ENCODE measurements at regions not wholly inside any gene's neighbourhood (a gene's known extent, or its start where the extent isn't known, plus 50 kb on each side); places are given as distances from the start of the nearest gene placed in this dataset.
"Not testable (repeated sequence)": the region's sequence is repeated elsewhere in the genome, so short reads cannot be mapped to it uniquely, and the experiment has no call there.

- no peaks in the 10 kb centered on the region for H3K9me3 ChIP-seq (replicated peaks)
- no peak for DNase-seq
- H3K4me1 ChIP-seq, result no peaks in the 10 kb centered on the region
- H3K4me3 ChIP-seq, result no peak overlapping the region
- no peaks in the 10 kb centered on the region for H3K36me3 ChIP-seq
- no peaks in the 10 kb centered on the region for H3K27me3 ChIP-seq
- no peak overlapping the region for H3K27ac ChIP-seq
Observed at GRCh38 chr2:221958224-221958623, 340.6 kb downstream of the PAX3 start.

DNA sequence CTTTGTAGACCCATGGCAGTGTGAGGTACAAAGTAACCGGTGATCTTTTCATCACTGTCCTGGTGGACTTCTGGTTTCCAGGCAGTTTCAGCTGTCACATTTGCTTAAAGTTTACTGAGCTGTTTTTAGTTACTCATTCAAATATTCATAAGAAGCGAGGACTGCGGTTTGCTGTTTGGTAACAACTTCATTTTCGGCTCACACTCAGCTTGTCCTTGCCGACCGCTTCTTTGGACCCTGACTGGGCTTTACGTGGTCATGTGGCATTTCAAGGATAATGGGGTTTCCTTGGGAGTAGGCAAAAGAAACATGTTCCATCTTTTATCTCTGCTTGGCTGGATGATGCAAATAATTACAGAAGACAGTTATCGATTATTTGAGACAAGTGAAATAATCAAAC is 350.7 kb downstream of the PAX3 start:
- H3K36me3 ChIP-seq, result no peaks in the 10 kb centered on the region
- no peak overlapping the region for H3K27ac ChIP-seq
- no peaks in the 10 kb centered on the region for H3K4me1 ChIP-seq
- no peak for DNase-seq
- H3K9me3 ChIP-seq (replicated peaks), result no peaks in the 10 kb centered on the region
- H3K27me3 ChIP-seq, result no peaks in the 10 kb centered on the region
- no peak overlapping the region for H3K4me3 ChIP-seq

- not testable (repeated sequence) for H3K4me1 ChIP-seq; H3K36me3 ChIP-seq; DNase-seq; H3K27me3 ChIP-seq; H3K4me3 ChIP-seq; H3K9me3 ChIP-seq (replicated peaks); H3K27ac ChIP-seq
Observed at GRCh38 chr2:221944452-221944851, 354.3 kb downstream of the PAX3 start.

- no peaks in the 10 kb centered on the region for H3K4me1 ChIP-seq
- H3K36me3 ChIP-seq, result no peaks in the 10 kb centered on the region
- H3K9me3 ChIP-seq (replicated peaks), result no peaks in the 10 kb centered on the region
- H3K27ac ChIP-seq, result no peak overlapping the region
- no peaks in the 10 kb centered on the region for H3K27me3 ChIP-seq
- no peak overlapping the region for H3K4me3 ChIP-seq
- no peak for DNase-seq
Observed at GRCh38 chr2:221943076-221943810, 355.6 kb downstream of the PAX3 start.

DNA sequence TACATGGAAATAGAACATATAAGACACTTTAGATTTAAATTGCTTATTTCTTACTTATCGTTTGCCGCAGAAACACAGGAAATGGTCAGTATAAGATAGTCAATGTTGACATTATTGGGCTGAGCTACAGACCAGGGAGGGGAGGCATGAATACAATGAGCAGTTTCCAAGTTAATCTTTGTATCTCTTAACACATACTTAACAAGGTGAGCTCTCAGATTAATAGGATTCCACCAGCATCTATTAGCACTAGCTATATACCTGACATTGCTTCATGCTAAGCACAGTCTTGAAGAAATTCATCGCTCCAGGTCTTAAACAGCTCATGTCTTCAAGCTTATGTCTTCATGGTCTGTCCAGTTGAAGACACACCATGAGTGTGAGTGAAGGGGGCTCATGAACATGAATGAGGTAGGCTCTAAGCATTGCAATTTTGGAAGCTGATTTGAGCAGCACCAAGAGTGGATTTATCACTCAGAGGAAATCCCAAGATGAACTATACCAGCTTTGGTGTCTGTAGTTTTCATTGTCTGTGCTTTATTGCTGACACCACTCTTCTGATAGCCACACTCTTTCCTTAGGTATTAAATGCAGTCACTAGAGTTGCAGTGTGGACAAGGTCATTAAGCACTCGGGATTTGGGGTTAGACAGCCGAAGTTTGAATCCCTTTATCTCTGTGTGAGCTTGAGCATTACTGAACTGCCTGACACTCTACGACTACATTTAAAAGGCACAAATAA is 359.3 kb upstream of the EPHA4 start:
- no peak for DNase-seq
- H3K27me3 ChIP-seq, result no peaks in the 10 kb centered on the region

DNA sequence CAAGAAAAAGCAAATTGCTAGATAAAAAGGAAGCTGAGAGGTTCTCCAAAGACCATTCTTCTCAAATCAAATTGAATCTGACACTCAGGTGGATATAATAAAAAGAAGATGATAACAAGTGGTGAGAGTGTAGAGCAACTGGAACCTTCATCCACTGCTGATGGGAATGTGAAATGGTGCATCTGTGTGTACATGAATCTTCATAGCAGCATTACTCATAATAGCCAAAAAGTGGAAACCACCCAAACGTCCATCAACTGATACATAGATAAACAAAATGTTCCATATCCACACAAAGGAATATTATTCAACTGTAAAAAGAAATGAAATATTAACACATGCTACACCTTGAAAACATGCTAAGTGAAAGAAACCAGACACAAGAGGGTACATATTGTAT is 357.2 kb upstream of the EPHA4 start:
- DNase-seq, result no peak
- no peaks in the 10 kb centered on the region for H3K27me3 ChIP-seq
- H3K9me3 ChIP-seq (replicated peaks), result no peaks in the 10 kb centered on the region
- no peaks in the 10 kb centered on the region for H3K4me1 ChIP-seq
- no peaks in the 10 kb centered on the region for H3K36me3 ChIP-seq
- H3K27ac ChIP-seq, result no peak overlapping the region
- H3K4me3 ChIP-seq, result no peak overlapping the region

More for the DNA sequence above, 359.3 kb upstream of the EPHA4 start:
- no peak overlapping the region for H3K4me3 ChIP-seq
- H3K4me1 ChIP-seq, result no peaks in the 10 kb centered on the region
- no peak overlapping the region for H3K27ac ChIP-seq
- no peaks in the 10 kb centered on the region for H3K36me3 ChIP-seq
- no peaks in the 10 kb centered on the region for H3K9me3 ChIP-seq (replicated peaks)

DNA sequence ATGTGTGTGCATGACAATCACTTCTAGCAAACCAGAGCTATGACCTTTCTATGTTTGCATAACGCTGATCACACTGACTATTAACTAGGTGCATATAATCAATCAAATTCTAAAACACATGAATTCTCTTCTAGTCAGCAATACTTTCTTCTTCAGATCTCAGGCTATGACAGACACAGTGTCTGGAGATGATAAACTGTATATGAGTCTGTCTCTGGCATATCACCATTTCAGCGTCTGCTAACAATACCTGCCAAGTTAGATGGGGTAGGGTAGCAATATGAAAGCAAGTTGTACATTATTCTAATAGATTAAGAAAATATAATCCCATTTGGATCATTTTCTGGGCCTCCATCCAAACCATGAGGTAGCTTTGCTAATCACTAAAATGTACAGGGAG is 354.2 kb upstream of the EPHA4 start:
- Histone ChIP-seq H3K4me3 (no peak overlapping the region), H3K27ac (no peak overlapping the region), H3K36me3 (no peaks in the 10 kb centered on the region), H3K9me3 (replicated peaks) (no peaks in the 10 kb centered on the region), H3K27me3 (no peaks in the 10 kb centered on the region), H3K4me1 (no peaks in the 10 kb centered on the region)
- DNase-seq, result no peak

DNA sequence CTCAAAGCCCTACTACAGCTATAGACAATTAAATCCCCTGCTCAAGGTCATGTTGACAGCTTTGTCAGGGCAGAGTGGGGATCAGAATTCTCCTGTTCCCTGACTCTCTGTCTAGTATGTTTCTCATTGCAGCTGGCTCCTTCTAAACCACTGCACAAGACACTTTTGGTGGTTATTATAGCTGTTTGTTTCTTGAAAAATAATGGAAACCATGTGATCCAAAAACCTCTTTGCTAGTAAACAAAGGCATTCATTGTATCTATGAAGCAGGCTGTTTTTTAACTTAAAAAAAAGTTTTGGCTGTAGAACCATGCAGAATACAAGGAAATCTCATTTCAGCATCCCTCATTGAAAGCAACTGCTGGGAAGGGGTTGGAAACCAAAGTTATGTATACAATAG is 352.5 kb upstream of the EPHA4 start:
- no peaks in the 10 kb centered on the region for H3K36me3 ChIP-seq
- H3K4me3 ChIP-seq, result no peak overlapping the region
- no peaks in the 10 kb centered on the region for H3K9me3 ChIP-seq (replicated peaks)
- 0 out of 2 replicates have a peak, but pooled peaks cover 3% of the 10 kb centered on the region for H3K27me3 ChIP-seq
- no peak for DNase-seq
- H3K4me1 ChIP-seq, result no peaks in the 10 kb centered on the region
- no peak overlapping the region for H3K27ac ChIP-seq

GRCh38 chr2:221915926-221916325 is 343.8 kb upstream of the EPHA4 start:
- H3K36me3 ChIP-seq, result no peaks in the 10 kb centered on the region
- H3K27ac ChIP-seq, result no peak overlapping the region
- no peak for DNase-seq
- H3K4me3 ChIP-seq, result no peak overlapping the region
- no peaks in the 10 kb centered on the region for H3K4me1 ChIP-seq
- H3K9me3 ChIP-seq (replicated peaks), result no peaks in the 10 kb centered on the region
- 0 out of 2 replicates have a peak, but pooled peaks cover 3% of the 10 kb centered on the region for H3K27me3 ChIP-seq

DNA sequence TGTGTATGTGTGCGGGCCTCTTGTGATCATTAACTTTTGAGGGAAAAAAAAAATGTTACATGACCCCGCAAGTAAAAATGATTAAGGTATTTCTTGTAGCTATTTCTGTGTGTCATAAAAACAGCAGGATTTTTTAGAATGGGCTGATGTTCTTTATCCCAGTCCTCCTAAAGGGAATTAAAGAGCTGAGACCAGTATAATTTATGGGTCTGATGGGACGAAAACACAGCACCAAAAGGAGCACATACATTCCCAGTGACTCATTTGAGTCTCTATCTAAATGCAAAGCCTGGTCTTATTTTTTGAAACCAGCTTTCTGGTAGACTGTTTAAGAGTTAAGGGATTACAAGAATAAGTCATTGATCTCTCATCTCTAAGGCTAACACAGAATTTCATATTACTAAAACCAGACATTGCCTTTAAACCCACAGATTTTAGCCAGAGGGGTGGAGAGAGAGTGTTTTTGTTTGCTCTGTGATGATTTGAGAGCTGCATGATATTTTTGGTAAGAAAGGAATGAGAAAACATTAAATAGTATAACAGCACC is 342.3 kb upstream of the EPHA4 start:
- no peaks in the 10 kb centered on the region for H3K4me1 ChIP-seq
- H3K27ac ChIP-seq, result no peak overlapping the region
- DNase-seq, result no peak

DNA sequence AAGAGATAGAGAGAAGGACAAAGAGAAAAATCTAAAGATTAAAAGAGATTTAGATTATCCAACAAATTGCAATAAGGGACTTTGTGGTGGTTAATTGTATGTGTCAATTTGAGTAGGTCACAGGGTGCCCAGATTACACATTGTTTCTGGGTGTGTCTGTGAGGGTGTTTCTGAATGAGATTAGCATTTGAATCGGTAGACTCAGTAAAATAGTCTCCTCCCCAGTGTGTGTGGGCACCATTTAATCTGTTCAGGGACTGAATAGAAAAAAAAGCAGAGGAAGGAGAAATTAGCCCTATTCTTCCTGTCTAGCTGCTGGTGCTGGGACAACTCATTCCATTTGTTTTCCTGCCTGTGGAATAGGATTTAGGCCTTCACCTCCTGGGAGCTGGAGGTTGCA is 339.8 kb upstream of the EPHA4 start:
- no peaks in the 10 kb centered on the region for H3K9me3 ChIP-seq (replicated peaks)
- H3K36me3 ChIP-seq, result no peaks in the 10 kb centered on the region
- DNase-seq, result no peak
- H3K27ac ChIP-seq, result no peak overlapping the region
- H3K27me3 ChIP-seq, result no peaks in the 10 kb centered on the region
- H3K4me1 ChIP-seq, result no peaks in the 10 kb centered on the region
- H3K4me3 ChIP-seq, result no peak overlapping the region

More for the DNA sequence above, 342.3 kb upstream of the EPHA4 start:
- Histone ChIP-seq H3K4me3 (no peak overlapping the region), H3K36me3 (no peaks in the 10 kb centered on the region), H3K27me3 (no peaks in the 10 kb centered on the region), H3K9me3 (replicated peaks) (no peaks in the 10 kb centered on the region)

GRCh38 chr2:221911321-221911720 is 339.2 kb upstream of the EPHA4 start:
- H3K4me1 ChIP-seq, result no peaks in the 10 kb centered on the region
- no peak for DNase-seq
- no peaks in the 10 kb centered on the region for H3K27me3 ChIP-seq
- no peaks in the 10 kb centered on the region for H3K36me3 ChIP-seq
- H3K27ac ChIP-seq, result no peak overlapping the region
- H3K9me3 ChIP-seq (replicated peaks), result no peaks in the 10 kb centered on the region
- no peak overlapping the region for H3K4me3 ChIP-seq

- no peak for DNase-seq
- Histone ChIP-seq H3K4me1 (no peaks in the 10 kb centered on the region), H3K36me3 (no peaks in the 10 kb centered on the region), H3K27ac (no peak overlapping the region), H3K27me3 (no peaks in the 10 kb centered on the region), H3K4me3 (no peak overlapping the region), H3K9me3 (replicated peaks) (no peaks in the 10 kb centered on the region)
Observed at GRCh38 chr2:221908518-221908917, 336.4 kb upstream of the EPHA4 start.

- no peak overlapping the region for H3K4me3 ChIP-seq
- H3K9me3 ChIP-seq (replicated peaks), result no peaks in the 10 kb centered on the region; the same call in 1 of the 2 replicates
- no peaks in the 10 kb centered on the region for H3K36me3 ChIP-seq
- no peak for DNase-seq
- no peaks in the 10 kb centered on the region for H3K27me3 ChIP-seq
- no peak overlapping the region for H3K27ac ChIP-seq
- H3K4me1 ChIP-seq, result no peaks in the 10 kb centered on the region
Observed at GRCh38 chr2:221897718-221898117, 325.6 kb upstream of the EPHA4 start.

- H3K9me3 ChIP-seq (replicated peaks), result no peaks in the 10 kb centered on the region; the same call in 1 of the 2 replicates
- no peak overlapping the region for H3K27ac ChIP-seq
- no peaks in the 10 kb centered on the region for H3K27me3 ChIP-seq
- no peaks in the 10 kb centered on the region for H3K36me3 ChIP-seq
- H3K4me1 ChIP-seq, result no peaks in the 10 kb centered on the region
- no peak for DNase-seq
- H3K4me3 ChIP-seq, result no peak overlapping the region
Observed at GRCh38 chr2:221896505-221897151, 324.5 kb upstream of the EPHA4 start.
